ENCODE measurements at regions not wholly inside any gene's neighbourhood (a gene's known extent, or its start where the extent isn't known, plus 50 kb on each side); places are given as distances from the start of the nearest gene placed in this dataset.

DNA sequence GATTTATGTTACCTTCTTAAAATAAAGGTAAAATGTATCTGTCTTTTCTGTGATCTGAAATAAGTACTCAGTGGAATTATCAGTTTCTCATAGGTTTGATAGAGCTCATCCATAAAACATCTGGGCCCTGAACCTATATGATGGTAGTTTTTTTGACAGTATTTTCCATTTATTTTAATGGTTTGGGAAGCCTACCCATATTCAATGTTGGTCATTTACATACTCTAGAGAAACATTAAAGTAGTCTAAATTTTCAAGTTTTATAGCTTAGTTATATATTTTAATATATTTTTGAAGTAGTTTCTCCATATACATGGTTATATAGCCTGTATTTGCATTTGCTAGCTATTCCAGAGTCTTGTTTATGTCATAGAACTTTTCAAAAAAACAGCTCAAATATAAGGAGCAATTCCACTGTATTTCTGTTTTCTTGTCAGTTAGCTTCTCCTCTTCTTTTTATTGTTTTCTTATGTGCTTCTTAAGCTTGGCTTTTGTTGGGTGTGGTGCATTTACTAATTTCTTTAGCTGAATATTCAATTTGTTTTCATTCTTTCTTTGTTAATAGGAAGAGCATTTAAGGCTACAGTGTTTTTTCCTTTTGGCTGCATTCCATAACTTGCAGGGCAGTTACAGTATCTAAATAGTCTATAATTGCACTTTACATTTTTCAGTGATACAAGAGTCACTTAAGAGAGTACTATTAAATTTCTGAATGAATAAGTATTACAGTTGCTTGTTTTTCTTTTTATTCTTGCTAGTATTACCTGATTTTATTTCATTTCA lies 181.4 kb downstream of the DKK2 start:
- Mint-ChIP-seq H3K27me3 (ENCODE audit: insufficient read depth, low read depth, poor library complexity) (no peaks in the 10 kb centered on the region), H3K4me3 (no peak overlapping the region), H3K36me3 (ENCODE audit: low read depth) (no peaks in the 10 kb centered on the region), H3K27ac (no peak overlapping the region), H3K4me1 (peaks cover 4% of the 10 kb centered on the region; the same call in 2 of the 3 replicates), H3K9me3 (no peaks in the 10 kb centered on the region)
- Histone ChIP-seq H3K4me1 (ENCODE audit: insufficient read depth) (peaks cover 9% of the 10 kb centered on the region; the same call in 1 of the 2 replicates), H3K36me3 (ENCODE audit: insufficient read depth) (no peaks in the 10 kb centered on the region), H3K27ac (ENCODE audit: low read depth) (no peak overlapping the region), H3K4me3 (no peak overlapping the region), H3K4me2 (no peak overlapping the region), H2AFZ (no peak overlapping the region), H3K9me2 (ENCODE audit: insufficient read depth) (no peaks in the 10 kb centered on the region), H3F3A (replicated peaks; ENCODE audit: low read depth) (no peaks in the 10 kb centered on the region), H3K27me3 (ENCODE audit: insufficient read depth) (no peaks in the 10 kb centered on the region), H3K79me2 (replicated peaks; ENCODE audit: insufficient read depth) (no peaks in the 10 kb centered on the region), H4K20me1 (replicated peaks; ENCODE audit: insufficient read depth) (no peaks in the 10 kb centered on the region)
- ATAC-seq (no peak), DNase-seq (ENCODE audit: low spot score) (no peak)
- TF ChIP-seq EZH2 (IDR thresholded peaks at IDR 0.05; ENCODE audit: low read depth, unreplicated experiment) = no peak
- TF ChIP-seq, protein P1, sequence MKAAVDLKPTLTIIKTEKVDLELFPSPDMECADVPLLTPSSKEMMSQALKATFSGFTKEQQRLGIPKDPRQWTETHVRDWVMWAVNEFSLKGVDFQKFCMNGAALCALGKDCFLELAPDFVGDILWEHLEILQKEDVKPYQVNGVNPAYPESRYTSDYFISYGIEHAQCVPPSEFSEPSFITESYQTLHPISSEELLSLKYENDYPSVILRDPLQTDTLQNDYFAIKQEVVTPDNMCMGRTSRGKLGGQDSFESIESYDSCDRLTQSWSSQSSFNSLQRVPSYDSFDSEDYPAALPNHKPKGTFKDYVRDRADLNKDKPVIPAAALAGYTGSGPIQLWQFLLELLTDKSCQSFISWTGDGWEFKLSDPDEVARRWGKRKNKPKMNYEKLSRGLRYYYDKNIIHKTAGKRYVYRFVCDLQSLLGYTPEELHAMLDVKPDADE (IDR thresholded peaks at IDR 0.05) = no peak

DNA sequence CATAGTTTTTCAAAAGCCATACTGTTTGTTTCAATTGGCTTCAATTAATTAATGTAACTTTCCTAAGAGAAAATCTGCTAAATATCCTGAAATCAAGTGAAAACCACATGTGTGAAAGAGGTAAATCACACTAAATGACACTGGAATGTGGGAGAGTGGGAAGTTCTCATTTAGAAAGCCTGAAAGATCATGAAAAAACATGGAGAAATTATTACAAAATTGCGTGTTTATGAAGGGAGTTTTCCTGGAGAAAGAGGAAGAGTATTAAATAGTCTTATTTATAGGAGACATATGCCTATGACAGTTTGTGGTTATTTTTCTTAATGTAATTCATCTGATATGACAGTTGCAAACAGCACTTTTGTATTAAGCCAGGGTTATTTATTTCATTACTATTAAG lies 183.7 kb downstream of the DKK2 start:
- Histone ChIP-seq H3K9me2 (ENCODE audit: insufficient read depth) (no peaks in the 10 kb centered on the region), H4K20me1 (replicated peaks; ENCODE audit: insufficient read depth) (no peaks in the 10 kb centered on the region), H3K36me3 (ENCODE audit: insufficient read depth) (no peaks in the 10 kb centered on the region), H3K27me3 (ENCODE audit: insufficient read depth) (no peaks in the 10 kb centered on the region), H3F3A (replicated peaks; ENCODE audit: low read depth) (no peaks in the 10 kb centered on the region), H3K79me2 (replicated peaks; ENCODE audit: insufficient read depth) (no peaks in the 10 kb centered on the region), H3K27ac (ENCODE audit: low read depth) (no peak overlapping the region), H3K4me1 (ENCODE audit: insufficient read depth) (peaks cover 9% of the 10 kb centered on the region; the same call in 1 of the 2 replicates), H2AFZ (no peak overlapping the region), H3K4me3 (no peak overlapping the region), H3K4me2 (no peak overlapping the region)
- Mint-ChIP-seq H3K4me1 (peaks cover 4% of the 10 kb centered on the region; the same call in 2 of the 3 replicates), H3K4me3 (no peak overlapping the region), H3K36me3 (ENCODE audit: low read depth) (no peaks in the 10 kb centered on the region), H3K9me3 (no peaks in the 10 kb centered on the region), H3K27ac (no peak overlapping the region), H3K27me3 (ENCODE audit: insufficient read depth, low read depth, poor library complexity) (no peaks in the 10 kb centered on the region)
- ATAC-seq (no peak), DNase-seq (ENCODE audit: low spot score) (no peak)
- TF ChIP-seq ZNF114 (CRISPR knock-in tag; IDR thresholded peaks at IDR 0.05) = no peak
- no peak for TF ChIP-seq JUNB (IDR thresholded peaks at IDR 0.05; ENCODE audit: unreplicated experiment)
- TF ChIP-seq CREB1 (CRISPR knock-in tag; IDR thresholded peaks at IDR 0.05; ENCODE audit: low read depth) = no peak
- TF ChIP-seq EZH2phosphoT487 (IDR thresholded peaks at IDR 0.05; ENCODE audit: unreplicated experiment) = no peak
- TF ChIP-seq, protein P2, sequence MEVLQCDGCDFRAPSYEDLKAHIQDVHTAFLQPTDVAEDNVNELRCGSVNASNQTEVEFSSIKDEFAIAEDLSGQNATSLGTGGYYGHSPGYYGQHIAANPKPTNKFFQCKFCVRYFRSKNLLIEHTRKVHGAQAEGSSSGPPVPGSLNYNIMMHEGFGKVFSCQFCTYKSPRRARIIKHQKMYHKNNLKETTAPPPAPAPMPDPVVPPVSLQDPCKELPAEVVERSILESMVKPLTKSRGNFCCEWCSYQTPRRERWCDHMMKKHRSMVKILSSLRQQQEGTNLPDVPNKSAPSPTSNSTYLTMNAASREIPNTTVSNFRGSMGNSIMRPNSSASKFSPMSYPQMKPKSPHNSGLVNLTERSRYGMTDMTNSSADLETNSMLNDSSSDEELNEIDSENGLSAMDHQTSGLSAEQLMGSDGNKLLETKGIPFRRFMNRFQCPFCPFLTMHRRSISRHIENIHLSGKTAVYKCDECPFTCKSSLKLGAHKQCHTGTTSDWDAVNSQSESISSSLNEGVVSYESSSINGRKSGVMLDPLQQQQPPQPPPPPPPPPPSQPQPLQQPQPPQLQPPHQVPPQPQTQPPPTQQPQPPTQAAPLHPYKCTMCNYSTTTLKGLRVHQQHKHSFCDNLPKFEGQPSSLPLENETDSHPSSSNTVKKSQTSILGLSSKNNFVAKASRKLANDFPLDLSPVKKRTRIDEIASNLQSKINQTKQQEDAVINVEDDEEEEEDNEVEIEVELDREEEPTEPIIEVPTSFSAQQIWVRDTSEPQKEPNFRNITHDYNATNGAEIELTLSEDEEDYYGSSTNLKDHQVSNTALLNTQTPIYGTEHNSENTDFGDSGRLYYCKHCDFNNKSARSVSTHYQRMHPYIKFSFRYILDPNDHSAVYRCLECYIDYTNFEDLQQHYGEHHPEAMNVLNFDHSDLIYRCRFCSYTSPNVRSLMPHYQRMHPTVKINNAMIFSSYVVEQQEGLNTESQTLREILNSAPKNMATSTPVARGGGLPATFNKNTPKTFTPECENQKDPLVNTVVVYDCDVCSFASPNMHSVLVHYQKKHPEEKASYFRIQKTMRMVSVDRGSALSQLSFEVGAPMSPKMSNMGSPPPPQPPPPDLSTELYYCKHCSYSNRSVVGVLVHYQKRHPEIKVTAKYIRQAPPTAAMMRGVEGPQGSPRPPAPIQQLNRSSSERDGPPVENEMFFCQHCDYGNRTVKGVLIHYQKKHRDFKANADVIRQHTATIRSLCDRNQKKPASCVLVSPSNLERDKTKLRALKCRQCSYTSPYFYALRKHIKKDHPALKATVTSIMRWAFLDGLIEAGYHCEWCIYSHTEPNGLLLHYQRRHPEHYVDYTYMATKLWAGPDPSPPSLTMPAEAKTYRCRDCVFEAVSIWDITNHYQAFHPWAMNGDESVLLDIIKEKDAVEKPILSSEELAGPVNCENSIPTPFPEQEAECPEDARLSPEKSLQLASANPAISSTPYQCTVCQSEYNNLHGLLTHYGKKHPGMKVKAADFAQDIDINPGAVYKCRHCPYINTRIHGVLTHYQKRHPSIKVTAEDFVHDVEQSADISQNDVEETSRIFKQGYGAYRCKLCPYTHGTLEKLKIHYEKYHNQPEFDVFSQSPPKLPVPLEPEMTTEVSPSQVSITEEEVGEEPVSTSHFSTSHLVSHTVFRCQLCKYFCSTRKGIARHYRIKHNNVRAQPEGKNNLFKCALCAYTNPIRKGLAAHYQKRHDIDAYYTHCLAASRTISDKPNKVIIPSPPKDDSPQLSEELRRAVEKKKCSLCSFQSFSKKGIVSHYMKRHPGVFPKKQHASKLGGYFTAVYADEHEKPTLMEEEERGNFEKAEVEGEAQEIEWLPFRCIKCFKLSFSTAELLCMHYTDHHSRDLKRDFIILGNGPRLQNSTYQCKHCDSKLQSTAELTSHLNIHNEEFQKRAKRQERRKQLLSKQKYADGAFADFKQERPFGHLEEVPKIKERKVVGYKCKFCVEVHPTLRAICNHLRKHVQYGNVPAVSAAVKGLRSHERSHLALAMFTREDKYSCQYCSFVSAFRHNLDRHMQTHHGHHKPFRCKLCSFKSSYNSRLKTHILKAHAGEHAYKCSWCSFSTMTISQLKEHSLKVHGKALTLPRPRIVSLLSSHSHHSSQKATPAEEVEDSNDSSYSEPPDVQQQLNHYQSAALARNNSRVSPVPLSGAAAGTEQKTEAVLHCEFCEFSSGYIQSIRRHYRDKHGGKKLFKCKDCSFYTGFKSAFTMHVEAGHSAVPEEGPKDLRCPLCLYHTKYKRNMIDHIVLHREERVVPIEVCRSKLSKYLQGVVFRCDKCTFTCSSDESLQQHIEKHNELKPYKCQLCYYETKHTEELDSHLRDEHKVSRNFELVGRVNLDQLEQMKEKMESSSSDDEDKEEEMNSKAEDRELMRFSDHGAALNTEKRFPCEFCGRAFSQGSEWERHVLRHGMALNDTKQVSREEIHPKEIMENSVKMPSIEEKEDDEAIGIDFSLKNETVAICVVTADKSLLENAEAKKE (CRISPR knock-in tag; IDR thresholded peaks at IDR 0.05) = no peak
- no peak for TF ChIP-seq NANOG (IDR thresholded peaks at IDR 0.05; ENCODE audit: borderline replicate concordance)
- TF ChIP-seq EZH2 (IDR thresholded peaks at IDR 0.05; ENCODE audit: low read depth, unreplicated experiment) = no peak
- TF ChIP-seq, protein P3, sequence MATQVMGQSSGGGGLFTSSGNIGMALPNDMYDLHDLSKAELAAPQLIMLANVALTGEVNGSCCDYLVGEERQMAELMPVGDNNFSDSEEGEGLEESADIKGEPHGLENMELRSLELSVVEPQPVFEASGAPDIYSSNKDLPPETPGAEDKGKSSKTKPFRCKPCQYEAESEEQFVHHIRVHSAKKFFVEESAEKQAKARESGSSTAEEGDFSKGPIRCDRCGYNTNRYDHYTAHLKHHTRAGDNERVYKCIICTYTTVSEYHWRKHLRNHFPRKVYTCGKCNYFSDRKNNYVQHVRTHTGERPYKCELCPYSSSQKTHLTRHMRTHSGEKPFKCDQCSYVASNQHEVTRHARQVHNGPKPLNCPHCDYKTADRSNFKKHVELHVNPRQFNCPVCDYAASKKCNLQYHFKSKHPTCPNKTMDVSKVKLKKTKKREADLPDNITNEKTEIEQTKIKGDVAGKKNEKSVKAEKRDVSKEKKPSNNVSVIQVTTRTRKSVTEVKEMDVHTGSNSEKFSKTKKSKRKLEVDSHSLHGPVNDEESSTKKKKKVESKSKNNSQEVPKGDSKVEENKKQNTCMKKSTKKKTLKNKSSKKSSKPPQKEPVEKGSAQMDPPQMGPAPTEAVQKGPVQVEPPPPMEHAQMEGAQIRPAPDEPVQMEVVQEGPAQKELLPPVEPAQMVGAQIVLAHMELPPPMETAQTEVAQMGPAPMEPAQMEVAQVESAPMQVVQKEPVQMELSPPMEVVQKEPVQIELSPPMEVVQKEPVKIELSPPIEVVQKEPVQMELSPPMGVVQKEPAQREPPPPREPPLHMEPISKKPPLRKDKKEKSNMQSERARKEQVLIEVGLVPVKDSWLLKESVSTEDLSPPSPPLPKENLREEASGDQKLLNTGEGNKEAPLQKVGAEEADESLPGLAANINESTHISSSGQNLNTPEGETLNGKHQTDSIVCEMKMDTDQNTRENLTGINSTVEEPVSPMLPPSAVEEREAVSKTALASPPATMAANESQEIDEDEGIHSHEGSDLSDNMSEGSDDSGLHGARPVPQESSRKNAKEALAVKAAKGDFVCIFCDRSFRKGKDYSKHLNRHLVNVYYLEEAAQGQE (IDR thresholded peaks at IDR 0.05; ENCODE audit: unreplicated experiment) = no peak

Measured in GM23338 (cell line).